Ovary (tissue), 3 donors: ENCODE measurements at regions not wholly inside any gene's neighbourhood (a gene's known extent, or its start where the extent isn't known, plus 50 kb on each side); places are given as distances from the start of the nearest gene placed in this dataset.

Source experiments
- CTCF ChIP-seq, 3 donors: fragments of 450-650 bp in 2 of 3; fragments of 200-600 bp in 1 of 3; IDR thresholded peaks; one replicate each; pipeline versions ENCODE4 v1.5.1 to v1.8.0; 2016 to 2022; ENCODE audit warnings: antibody characterized with exemption in 3 of 3, mild to moderate bottlenecking in 1 of 3
- EP300 ChIP-seq: sonication (generic); formaldehyde crosslinking; IDR thresholded peaks from one replicate; pipeline ENCODE4 v1.6.1; 2017; ENCODE audit warnings: antibody characterized with exemption
- POLR2A ChIP-seq: fragments of 450-650 bp; IDR thresholded peaks from one replicate; pipeline ENCODE4 v1.6.1; 2017; ENCODE audit warnings: antibody characterized with exemption, mild to moderate bottlenecking, moderate library complexity
- donor health status: DM: no; HTN: no; CAD: no.

GRCh38 chr20:10754824-10755223 lies 81.0 kb upstream of the JAG1 start:
- no peak for TF ChIP-seq CTCF (IDR thresholded peaks at IDR 0.05)
- TF ChIP-seq POLR2A = no peak
- no peak for TF ChIP-seq EP300
